ENCODE measurements at regions not wholly inside any gene's neighbourhood (a gene's known extent, or its start where the extent isn't known, plus 50 kb on each side); places are given as distances from the start of the nearest gene placed in this dataset.

DNA sequence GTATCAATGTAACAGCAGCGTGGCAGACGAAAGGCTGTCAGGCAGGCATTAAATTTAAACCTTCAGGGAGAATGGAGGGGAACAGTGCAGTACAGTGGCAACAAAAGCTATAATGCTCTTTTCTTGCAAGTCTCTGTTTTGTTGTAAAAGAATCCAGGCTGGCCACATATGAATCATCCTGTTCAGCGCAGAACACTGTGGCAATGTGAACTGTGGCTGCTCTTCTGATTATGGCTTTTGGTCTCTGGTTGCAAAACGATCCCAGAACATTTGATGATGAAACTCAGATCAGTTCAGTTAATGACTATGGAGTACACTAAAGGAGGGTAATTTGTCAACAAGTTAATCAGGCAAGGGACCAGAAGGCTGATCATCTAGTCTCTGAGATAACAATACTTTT lies 219.7 kb upstream of the SGO1 start:
- H3K27me3 Mint-ChIP-seq (ENCODE audit: low read depth in 3 of 3), result peaks cover 0 to 3% (median 0%) of the 10 kb centered on the region in 3 donors
- H3K36me3 Mint-ChIP-seq, result peaks cover 0 to 3% (median 0%) of the 10 kb centered on the region in 3 donors
- DNase-seq, result no peak
- no peak overlapping the region for H3K27ac Mint-ChIP-seq
- no peak overlapping the region for H3K4me3 Mint-ChIP-seq
- no peaks in the 10 kb centered on the region for H3K9me3 Mint-ChIP-seq
- H3K4me1 Mint-ChIP-seq, result no peaks in the 10 kb centered on the region

DNA sequence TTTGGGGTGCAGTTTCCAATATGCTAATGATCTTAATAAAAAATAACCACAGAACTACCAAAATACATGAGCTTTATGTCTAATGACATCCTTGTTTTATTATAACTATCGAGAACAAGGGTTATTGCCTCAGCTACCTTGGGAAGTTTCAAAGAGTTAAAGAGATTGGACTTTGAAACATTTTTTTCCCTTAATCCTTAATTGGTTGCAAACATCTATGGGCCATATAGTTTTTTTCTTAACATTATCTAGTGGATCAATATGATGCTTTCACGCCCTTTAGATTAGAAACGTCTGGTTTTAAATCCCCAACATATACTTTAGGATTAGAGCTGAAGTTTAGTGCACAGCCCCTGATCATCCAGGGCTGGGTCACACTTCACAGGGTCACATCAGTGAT lies 219.2 kb upstream of the SGO1 start:
- no peaks in the 10 kb centered on the region for H3K4me1 Mint-ChIP-seq
- no peaks in the 10 kb centered on the region for H3K9me3 Mint-ChIP-seq
- H3K4me3 Mint-ChIP-seq, result no peak overlapping the region
- H3K27me3 Mint-ChIP-seq (ENCODE audit: low read depth in 3 of 3), result peaks cover 0 to 3% (median 0%) of the 10 kb centered on the region in 3 donors
- H3K36me3 Mint-ChIP-seq, result peaks cover 0 to 3% (median 0%) of the 10 kb centered on the region in 3 donors
- no peak overlapping the region for H3K27ac Mint-ChIP-seq
- no peak for DNase-seq

DNA sequence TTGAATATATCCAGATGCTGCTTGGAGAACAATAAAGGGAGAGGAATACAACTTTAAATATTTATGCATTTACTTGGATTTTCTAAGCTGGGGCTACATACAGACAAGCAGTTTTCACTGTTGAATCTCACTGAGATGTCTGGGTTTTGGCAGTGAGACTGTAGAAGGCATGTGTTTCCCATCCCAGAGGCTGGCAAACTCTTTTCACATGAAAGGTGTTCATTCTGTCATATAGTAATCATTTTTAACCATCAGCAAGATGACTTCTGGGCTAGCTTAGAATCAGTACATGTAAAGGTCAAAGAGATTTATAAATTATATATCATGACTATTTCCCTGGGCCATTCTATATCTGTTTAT lies 218.7 kb upstream of the SGO1 start:
- DNase-seq, result no peak
- Mint-ChIP-seq H3K4me3 (no peak overlapping the region), H3K4me1 (no peaks in the 10 kb centered on the region), H3K9me3 (no peaks in the 10 kb centered on the region), H3K27ac (no peak overlapping the region), H3K36me3 (peaks cover 0 to 3% (median 0%) of the 10 kb centered on the region in 3 donors), H3K27me3 (ENCODE audit: low read depth in 3 of 3) (peaks cover 0 to 3% (median 0%) of the 10 kb centered on the region in 3 donors)

DNA sequence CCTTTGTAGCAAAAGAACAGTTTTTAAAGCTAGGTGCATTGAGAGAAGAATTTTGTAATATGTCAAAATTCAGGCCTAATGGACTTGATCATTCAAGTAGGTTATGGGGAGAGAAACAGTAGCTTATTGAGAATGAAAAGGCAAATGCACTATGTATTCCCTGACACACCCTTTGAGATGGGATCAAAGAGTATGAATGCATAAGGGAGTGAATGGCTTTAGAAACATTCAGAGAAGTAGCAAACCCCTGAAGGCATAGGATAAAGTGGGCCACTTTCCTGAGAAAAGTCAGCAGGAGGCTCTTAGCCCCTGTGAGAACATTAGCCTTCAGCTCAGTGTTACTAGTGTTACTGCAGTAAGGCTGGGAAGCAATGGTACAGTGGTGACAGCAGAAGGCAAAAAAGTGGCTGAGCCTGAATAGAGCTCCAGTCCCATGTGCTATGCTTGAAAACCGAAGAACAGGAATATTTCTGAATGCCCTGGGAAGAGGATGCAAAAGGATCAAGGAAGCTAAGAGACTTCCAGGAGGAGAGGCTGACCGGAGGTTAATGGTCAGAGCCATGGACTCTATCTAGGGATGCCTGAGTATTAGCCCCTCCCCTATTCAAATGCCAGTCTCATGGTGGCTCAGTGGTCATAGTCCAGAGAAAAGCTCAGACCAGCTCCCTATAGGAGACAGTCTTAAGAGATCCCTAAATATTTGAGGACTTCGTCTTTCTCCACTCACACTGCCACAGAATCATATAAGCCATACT lies 218.2 kb upstream of the SGO1 start:
- DNase-seq, result no peak
- Mint-ChIP-seq H3K27me3 (ENCODE audit: low read depth in 3 of 3) (peaks cover 0 to 3% (median 0%) of the 10 kb centered on the region in 3 donors), H3K27ac (no peak overlapping the region), H3K36me3 (peaks cover 0 to 3% (median 0%) of the 10 kb centered on the region in 3 donors), H3K4me3 (no peak overlapping the region), H3K4me1 (no peaks in the 10 kb centered on the region), H3K9me3 (no peaks in the 10 kb centered on the region)

DNA sequence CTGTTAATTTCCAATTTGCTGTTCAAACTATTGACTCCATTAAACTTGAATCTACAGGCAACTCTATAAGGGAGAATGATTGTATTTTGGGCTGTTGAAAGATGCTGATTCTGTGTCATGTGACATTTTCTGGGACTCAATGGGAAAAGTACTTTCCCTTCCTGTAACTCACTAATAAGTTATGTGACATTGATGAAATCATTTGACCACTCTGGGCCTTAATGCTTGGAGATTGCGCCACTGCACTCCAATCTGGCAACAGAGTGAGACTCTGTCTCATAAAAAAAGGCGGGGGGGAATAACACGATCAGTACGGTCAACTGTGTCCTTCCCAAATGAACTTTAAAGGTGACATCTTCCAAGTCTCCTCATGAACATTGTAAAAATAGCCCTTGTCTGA lies 215.2 kb upstream of the SGO1 start:
- Mint-ChIP-seq H3K36me3 (peaks cover 0 to 3% (median 0%) of the 10 kb centered on the region in 3 donors), H3K4me3 (no peak overlapping the region), H3K4me1 (no peaks in the 10 kb centered on the region), H3K27me3 (ENCODE audit: low read depth in 3 of 3) (peaks cover 0 to 3% (median 0%) of the 10 kb centered on the region in 3 donors), H3K27ac (no peak overlapping the region), H3K9me3 (no peaks in the 10 kb centered on the region)
- no peak for DNase-seq

DNA sequence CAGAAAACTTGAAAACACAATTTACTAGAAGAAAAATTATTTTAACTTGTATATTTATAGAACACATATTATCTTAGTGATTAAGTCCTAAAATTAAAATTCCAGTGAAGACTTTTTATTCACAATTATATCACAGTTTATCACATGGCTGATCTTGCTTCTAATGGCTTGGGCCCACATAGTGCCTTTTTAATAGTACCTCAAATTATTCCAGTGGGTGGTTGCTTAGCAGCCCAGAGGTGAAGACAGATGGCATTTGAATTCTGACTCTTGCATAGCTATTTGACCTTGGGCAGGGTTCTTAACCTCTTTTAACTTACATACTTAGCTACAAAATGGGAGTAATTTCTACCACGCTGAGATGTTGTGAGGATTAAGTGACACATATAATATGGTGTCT lies 214.7 kb upstream of the SGO1 start:
- no peak for DNase-seq
- Mint-ChIP-seq H3K27me3 (ENCODE audit: low read depth in 3 of 3) (peaks cover 0 to 3% (median under 1%) of the 10 kb centered on the region in 3 donors), H3K9me3 (no peaks in the 10 kb centered on the region)

DNA sequence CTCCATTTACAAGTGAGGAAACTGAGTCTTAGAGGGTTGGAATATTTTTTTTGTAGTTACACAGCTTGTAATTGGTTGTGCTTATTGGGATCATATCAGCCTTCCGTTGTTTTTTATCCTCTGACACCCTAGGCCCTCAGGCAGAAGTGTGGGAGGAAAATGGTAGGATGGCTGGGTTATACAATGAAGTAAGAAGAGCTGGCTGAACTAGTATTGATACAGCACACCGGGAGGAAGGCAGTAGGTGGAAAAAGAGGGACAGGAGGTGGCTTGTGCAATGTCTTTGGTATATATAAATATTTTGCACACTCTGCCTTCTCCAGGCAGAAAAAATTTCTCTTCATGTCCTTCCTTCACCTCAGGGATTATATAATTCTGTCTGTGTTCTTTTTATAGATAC lies 214.3 kb upstream of the SGO1 start:
- Mint-ChIP-seq H3K4me1 (no peaks in the 10 kb centered on the region), H3K4me3 (no peak overlapping the region), H3K36me3 (peaks cover 0 to 3% (median 0%) of the 10 kb centered on the region in 3 donors), H3K9me3 (no peaks in the 10 kb centered on the region), H3K27ac (no peak overlapping the region), H3K27me3 (ENCODE audit: low read depth in 3 of 3) (peaks cover 0 to 3% (median 1%) of the 10 kb centered on the region in 3 donors)
- no peak for DNase-seq

More for the DNA sequence above, 214.7 kb upstream of the SGO1 start:
- Mint-ChIP-seq H3K36me3 (peaks cover 0 to 3% (median 0%) of the 10 kb centered on the region in 3 donors), H3K4me3 (no peak overlapping the region), H3K27ac (no peak overlapping the region), H3K4me1 (no peaks in the 10 kb centered on the region)

DNA sequence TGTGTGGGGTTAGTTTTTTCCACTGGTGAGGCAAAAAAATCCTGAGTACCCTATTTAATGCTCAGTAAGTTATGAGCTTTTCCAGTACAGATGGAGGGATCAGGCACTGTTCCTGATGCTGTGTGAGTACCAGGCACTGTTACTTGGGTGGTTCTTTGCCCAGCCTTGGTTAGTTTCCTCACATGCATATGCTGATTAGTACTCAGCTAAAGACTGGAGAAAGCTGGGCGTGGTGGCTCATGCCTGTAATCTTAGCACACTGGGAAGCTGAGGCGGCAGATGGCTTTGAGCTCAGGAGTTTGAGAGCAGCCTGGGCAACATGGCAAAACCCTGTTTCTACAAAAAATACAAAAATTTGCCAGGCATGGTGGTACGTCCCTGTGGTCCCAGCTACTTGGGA lies 210.3 kb upstream of the SGO1 start:
- no peaks in the 10 kb centered on the region for H3K4me1 Mint-ChIP-seq
- peaks cover 0 to 1% (median 0%) of the 10 kb centered on the region in 3 donors for H3K27me3 Mint-ChIP-seq (ENCODE audit: low read depth in 3 of 3)
- H3K27ac Mint-ChIP-seq, result no peak overlapping the region
- DNase-seq, result no peak
- H3K9me3 Mint-ChIP-seq, result peaks cover 0 to 2% (median 0%) of the 10 kb centered on the region in 6 donors
- H3K4me3 Mint-ChIP-seq, result no peak overlapping the region
- no peaks in the 10 kb centered on the region for H3K36me3 Mint-ChIP-seq

DNA sequence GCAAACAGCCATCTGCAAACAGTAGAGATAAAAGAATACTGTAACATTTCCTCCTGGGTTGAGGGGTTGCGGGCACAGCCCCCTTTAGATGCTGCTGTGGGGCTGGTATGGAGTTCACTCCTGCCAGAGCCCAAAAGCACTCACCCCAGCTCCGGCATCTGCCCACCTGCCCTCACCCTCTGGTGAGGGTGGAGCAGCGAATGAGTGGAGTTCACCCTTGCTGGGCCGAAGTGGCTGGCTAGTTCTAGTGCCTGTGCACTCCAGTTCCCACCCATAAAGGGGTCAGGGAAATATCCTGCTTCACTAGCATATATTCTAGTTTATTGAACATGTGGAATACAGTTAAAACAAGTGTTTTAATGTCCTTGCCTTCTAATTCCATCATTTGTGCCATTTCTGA lies 209.7 kb upstream of the SGO1 start:
- Mint-ChIP-seq H3K27ac (no peak overlapping the region), H3K27me3 (ENCODE audit: low read depth in 3 of 3) (peaks cover 0 to 1% (median 0%) of the 10 kb centered on the region in 3 donors), H3K36me3 (no peaks in the 10 kb centered on the region), H3K4me3 (no peak overlapping the region), H3K4me1 (no peaks in the 10 kb centered on the region), H3K9me3 (peaks cover 0 to 3% (median 0%) of the 10 kb centered on the region in 6 donors)
- DNase-seq, result no peak

DNA sequence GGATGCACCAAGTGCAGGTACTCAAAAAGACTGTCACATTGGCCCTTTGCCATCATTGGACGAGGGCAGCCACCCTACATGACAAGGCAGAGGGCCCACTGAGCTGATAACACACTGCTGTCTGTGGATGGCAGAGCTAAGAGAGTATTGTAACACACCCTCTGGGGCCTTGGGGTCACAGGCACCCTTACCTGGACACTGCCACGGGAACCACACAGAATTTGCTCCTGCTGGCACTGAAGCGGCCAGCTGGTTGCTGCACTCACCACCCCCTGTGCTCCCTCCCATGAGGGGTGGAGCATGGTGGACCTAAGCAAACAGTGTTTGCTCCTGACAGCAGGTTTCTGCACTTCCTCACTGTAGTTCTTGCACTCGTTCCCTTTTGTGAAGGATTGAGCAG lies 208.2 kb upstream of the SGO1 start:
- Mint-ChIP-seq H3K4me3 (no peak overlapping the region), H3K27me3 (ENCODE audit: low read depth in 3 of 3) (peaks cover 0 to 1% (median 0%) of the 10 kb centered on the region in 3 donors), H3K9me3 (peaks cover 0 to 3% (median 0%) of the 10 kb centered on the region in 6 donors), H3K27ac (no peak overlapping the region), H3K36me3 (no peaks in the 10 kb centered on the region), H3K4me1 (no peaks in the 10 kb centered on the region)
- DNase-seq, result no peak

DNA sequence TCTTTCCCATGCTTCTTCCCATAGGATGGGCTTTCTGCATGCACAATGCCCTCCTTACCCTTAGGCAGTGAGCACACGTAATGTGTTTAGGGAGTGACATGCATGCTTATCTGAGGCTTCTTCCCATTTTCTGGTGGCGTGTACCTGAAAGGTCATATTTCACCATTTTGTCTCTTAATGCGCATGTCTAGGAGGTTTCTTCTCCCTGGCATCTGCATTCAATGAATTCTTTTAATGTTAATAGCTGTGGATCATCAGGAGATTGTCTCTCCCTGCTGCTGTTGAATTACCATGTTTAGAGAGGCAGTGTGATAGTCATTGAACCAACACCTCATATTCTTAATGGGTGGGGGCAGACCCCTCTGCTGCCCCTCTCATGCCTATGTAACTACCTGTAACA lies 205.6 kb upstream of the SGO1 start:
- Mint-ChIP-seq H3K4me1 (no peaks in the 10 kb centered on the region), H3K27ac (no peak overlapping the region), H3K4me3 (no peak overlapping the region), H3K9me3 (peaks cover 0 to 3% (median 0%) of the 10 kb centered on the region in 6 donors), H3K36me3 (no peaks in the 10 kb centered on the region), H3K27me3 (ENCODE audit: low read depth in 3 of 3) (peaks cover 0 to 1% (median 0%) of the 10 kb centered on the region in 3 donors)
- no peak for DNase-seq

DNA sequence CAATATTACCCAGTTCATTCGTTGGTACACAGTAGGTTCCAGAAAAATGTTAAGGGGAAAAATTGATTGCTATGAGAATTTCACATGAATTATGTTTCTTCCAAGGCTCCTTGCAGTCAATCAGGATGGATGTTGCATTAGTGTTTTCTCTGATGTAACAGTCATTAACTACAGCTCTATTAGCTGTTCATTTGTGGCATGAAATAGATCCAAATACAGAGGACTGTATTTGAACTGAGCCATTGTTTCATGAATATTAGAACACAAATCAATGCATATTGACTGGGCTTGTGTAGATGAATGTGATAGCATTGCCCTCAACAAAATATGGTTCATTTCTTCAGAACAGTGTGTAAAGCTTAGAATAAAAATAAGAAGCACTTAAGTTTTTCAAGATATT lies 203.0 kb upstream of the SGO1 start:
- Mint-ChIP-seq H3K27ac (no peak overlapping the region), H3K27me3 (ENCODE audit: low read depth in 3 of 3) (no peaks in the 10 kb centered on the region), H3K4me3 (no peak overlapping the region), H3K36me3 (no peaks in the 10 kb centered on the region), H3K4me1 (no peaks in the 10 kb centered on the region), H3K9me3 (peaks cover 0 to 3% (median 0%) of the 10 kb centered on the region in 6 donors)
- DNase-seq, result no peak

DNA sequence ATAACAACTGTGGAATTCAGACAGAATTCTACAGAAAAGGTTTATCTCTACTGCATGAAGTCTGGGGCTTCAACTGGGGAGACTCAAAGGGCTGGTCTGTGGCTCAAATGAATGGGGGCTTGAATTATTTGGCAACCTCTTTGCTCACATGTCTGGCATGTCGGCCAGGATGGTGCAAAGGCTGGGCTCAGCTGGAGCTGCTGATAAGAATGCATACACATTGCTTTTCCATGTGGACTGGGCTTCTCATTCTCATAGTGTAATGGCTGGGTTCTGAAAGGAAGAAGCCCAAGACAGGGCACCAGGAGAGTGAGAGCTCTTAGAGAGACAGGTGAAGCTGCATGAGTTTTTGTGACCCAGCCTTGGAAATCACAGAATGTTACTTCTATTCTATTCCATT lies 194.3 kb upstream of the SGO1 start:
- no peak for DNase-seq
- H3K27ac Mint-ChIP-seq, result no peak overlapping the region
- no peaks in the 10 kb centered on the region for H3K36me3 Mint-ChIP-seq
- no peak overlapping the region for H3K4me3 Mint-ChIP-seq
- H3K4me1 Mint-ChIP-seq, result no peaks in the 10 kb centered on the region
- peaks cover 0 to 2% (median 0%) of the 10 kb centered on the region in 3 donors for H3K27me3 Mint-ChIP-seq (ENCODE audit: low read depth in 3 of 3)
- H3K9me3 Mint-ChIP-seq, result peaks cover 0 to 5% (median 0%) of the 10 kb centered on the region in 6 donors

DNA sequence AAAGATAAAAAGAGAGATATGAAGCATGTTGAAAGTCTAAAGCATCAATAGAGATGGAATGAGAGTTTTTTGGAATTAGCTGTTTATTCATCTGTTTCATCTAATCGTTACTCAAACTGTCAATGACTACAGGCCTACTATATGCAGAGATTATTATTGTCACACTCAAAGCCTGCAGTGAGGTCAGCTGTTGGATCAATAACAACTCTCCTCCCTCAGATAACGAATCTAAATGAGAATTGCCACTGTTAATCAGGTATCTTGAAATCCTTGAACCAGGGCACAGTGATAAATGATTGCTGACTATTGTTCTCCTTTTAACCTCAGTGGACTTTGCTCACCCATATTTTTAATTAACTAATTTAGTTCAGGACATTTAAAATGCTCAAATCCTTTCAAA lies 192.3 kb upstream of the SGO1 start:
- no peak for DNase-seq
- Mint-ChIP-seq H3K4me1 (no peaks in the 10 kb centered on the region), H3K27ac (no peak overlapping the region), H3K36me3 (no peaks in the 10 kb centered on the region), H3K4me3 (no peak overlapping the region), H3K9me3 (peaks cover 0 to 7% (median 0%) of the 10 kb centered on the region in 6 donors), H3K27me3 (ENCODE audit: low read depth in 3 of 3) (peaks cover 0 to 2% (median 0%) of the 10 kb centered on the region in 3 donors)
